Liver (tissue), 8 donors: ENCODE measurements at regions not wholly inside any gene's neighbourhood (a gene's known extent, or its start where the extent isn't known, plus 50 kb on each side); places are given as distances from the start of the nearest gene placed in this dataset.

ENCODE experiments used
- DNase-seq: peaks from one replicate; pipeline ENCODE4 v3.0.0-alpha.2; 2017; ENCODE audit warnings: low spot score
- H3K27ac ChIP-seq, 2 donors: one replicate each; pipeline ENCODE4 v1.7.0; 2013; ENCODE audit warnings: inconsistent platforms in 2 of 2, low read length in 2 of 2, control low read depth in 1 of 2, low read depth in 1 of 2, mild to moderate bottlenecking in 1 of 2
- H3K27me3 ChIP-seq, 4 donors: one replicate each; pipeline versions ENCODE4 v1.6.1 to v1.7.0; 2013; ENCODE audit warnings: low read length in 3 of 4, inconsistent platforms in 1 of 4, mild to moderate bottlenecking in 1 of 4, moderate library complexity in 1 of 4; ENCODE audit not compliant: control insufficient read depth in 4 of 4, insufficient read depth in 4 of 4
- H3K36me3 ChIP-seq, 4 donors: one replicate each; pipeline versions ENCODE4 v1.6.1 to v1.7.0; 2013; ENCODE audit warnings: low read length in 3 of 4, mild to moderate bottlenecking in 3 of 4, low read depth in 1 of 4, moderate library complexity in 1 of 4; ENCODE audit not compliant: control insufficient read depth in 4 of 4, insufficient read depth in 3 of 4
- H3K4me1 ChIP-seq, 4 donors: one replicate each; pipeline versions ENCODE4 v1.6.1 to v1.7.0; 2013; ENCODE audit warnings: low read length in 3 of 4, mild to moderate bottlenecking in 3 of 4, moderate library complexity in 1 of 4; ENCODE audit not compliant: control insufficient read depth in 4 of 4, insufficient read depth in 4 of 4
- H3K4me3 ChIP-seq, 3 donors: one replicate each; pipeline versions ENCODE4 v1.6.1 to v1.7.0; 2013; ENCODE audit warnings: low read length in 3 of 3, control low read depth in 1 of 3, low read depth in 1 of 3, mild to moderate bottlenecking in 1 of 3
- H3K9ac ChIP-seq, 2 donors: one replicate each; pipeline ENCODE4 v1.7.0; 2013; ENCODE audit warnings: low read length in 2 of 2, mild to moderate bottlenecking in 2 of 2, moderate library complexity in 2 of 2, control low read depth in 1 of 2, low read depth in 1 of 2
- H3K9me3 ChIP-seq, 4 donors: one replicate each; pipeline versions ENCODE4 v1.6.1 to v1.7.0; 2013; ENCODE audit warnings: low read length in 3 of 4; ENCODE audit not compliant: control insufficient read depth in 4 of 4
- ATF3 ChIP-seq: IDR thresholded peaks from 2 replicates; pipeline ENCODE4 v1.6.1; 2016; ENCODE audit warnings: antibody characterized with exemption
- CTCF ChIP-seq: fragments of 150-350 bp; IDR thresholded peaks from 2 replicates; pipeline ENCODE4 v1.5.1; 2017; ENCODE audit warnings: improper control_type of control experiment, low read depth, low read length; ENCODE audit not compliant: missing input control
- FOXA1 ChIP-seq: IDR thresholded peaks from 2 replicates; pipeline ENCODE4 v1.6.1; 2016; ENCODE audit warnings: antibody characterized with exemption
- FOXA2 ChIP-seq: IDR thresholded peaks from 2 replicates; pipeline ENCODE4 v1.6.1; 2016; ENCODE audit warnings: antibody characterized with exemption
- HNF4A ChIP-seq, 2 donors: conservative IDR thresholded peaks; 2 replicates each; pipeline ENCODE4 v1.6.1; 2016; ENCODE audit warnings: antibody characterized with exemption in 2 of 2, mild to moderate bottlenecking in 2 of 2
- HNF4G ChIP-seq: IDR thresholded peaks from 2 replicates; pipeline ENCODE4 v1.6.1; 2016; ENCODE audit warnings: antibody characterized with exemption
- JUND ChIP-seq, 2 donors: IDR thresholded peaks; 2 replicates each; pipeline ENCODE4 v1.6.1; 2016; ENCODE audit warnings: antibody characterized with exemption in 2 of 2
- RAD21 ChIP-seq, 2 donors: IDR thresholded peaks; 2 replicates each; pipeline ENCODE4 v1.6.1; 2016; ENCODE audit warnings: antibody characterized with exemption in 2 of 2, mild to moderate bottlenecking in 2 of 2
- RXRA ChIP-seq, 2 donors: IDR thresholded peaks; 2 replicates each; pipeline ENCODE4 v1.6.1; 2017 to 2018; ENCODE audit warnings: antibody characterized with exemption in 2 of 2, mild to moderate bottlenecking in 1 of 2
- SP1 ChIP-seq: IDR thresholded peaks from 2 replicates; pipeline ENCODE4 v1.6.1; 2018; ENCODE audit warnings: antibody characterized with exemption, mild to moderate bottlenecking
- TAF1 ChIP-seq: conservative IDR thresholded peaks from 2 replicates; pipeline ENCODE4 v1.6.1; 2016; ENCODE audit warnings: antibody characterized with exemption, mild to moderate bottlenecking
- YY1 ChIP-seq: IDR thresholded peaks from 2 replicates; pipeline ENCODE4 v1.6.1; 2016; ENCODE audit warnings: antibody characterized with exemption, mild to moderate bottlenecking
- ZBTB33 ChIP-seq: IDR thresholded peaks from 2 replicates; pipeline ENCODE4 v1.6.1; 2016; ENCODE audit warnings: antibody characterized with exemption
- WGBS: extraction: QIAGEN DNeasy Blood & Tissue Kit; methylation state at CpG from one replicate; pipeline ENCODE4 v1.1.7; 2013; 5-methylcytosine and 5-hydroxymethylcytosine counted together
- TF ChIP-seq, protein P1 (sequence below): IDR thresholded peaks from 2 replicates; pipeline ENCODE4 v1.6.1; 2016; ENCODE audit warnings: antibody characterized with exemption
- donor health status: healthy.
- donor health status: healthy.
- donor health status: healthy.
- donor health status: healthy.
- donor health status: healthy.

GRCh38 chr1:207218512-207219362, 102.7 kb upstream of the CD55 start:
- Histone ChIP-seq H3K27me3 (no peaks in the 10 kb centered on the region), H3K4me1 (peaks cover 0 to 3% (median 0%) of the 10 kb centered on the region in 4 donors), H3K9ac (no peak overlapping the region), H3K4me3 (no peak overlapping the region), H3K9me3 (peaks cover 0 to 3% (median under 1%) of the 10 kb centered on the region in 4 donors), H3K36me3 (no peaks in the 10 kb centered on the region), H3K27ac (no peak overlapping the region)
- TF ChIP-seq JUND (IDR thresholded peaks at IDR 0.05) = no peak
- no peak for TF ChIP-seq HNF4G
- TF ChIP-seq FOXA2 = no peak
- TF ChIP-seq RAD21 (IDR thresholded peaks at IDR 0.05) = no peak
- no peak for TF ChIP-seq YY1
- TF ChIP-seq HNF4A (conservative IDR thresholded peaks at IDR 0.05) = no peak
- TF ChIP-seq ATF3 = no peak
- TF ChIP-seq ZBTB33 = no peak
- TF ChIP-seq RXRA (IDR thresholded peaks at IDR 0.05) = no peak
- WGBS = 78% methylated on average over 6 of the region's 6 CpGs
- no peak for DNase-seq

- H3K9ac ChIP-seq = no peak overlapping the region
- no peaks in the 10 kb centered on the region for H3K9me3 ChIP-seq
- TF ChIP-seq HNF4G (no peak), SP1 (no peak), ATF3 (no peak)
- H3K4me1 ChIP-seq = peaks cover 0 to 3% (median 0%) of the 10 kb centered on the region in 4 donors
- H3K27ac ChIP-seq = no peak overlapping the region
- H3K27me3 ChIP-seq = no peaks in the 10 kb centered on the region
- WGBS = 86% methylated on average over 24 of the region's 24 CpGs
- no peak for DNase-seq
- H3K36me3 ChIP-seq = no peaks in the 10 kb centered on the region
- H3K4me3 ChIP-seq = no peak overlapping the region
Observed at GRCh38 chr1:207219979-207220889, 101.2 kb upstream of the CD55 start.

- H3K27ac ChIP-seq = no peak overlapping the region
- H3K4me1 ChIP-seq = peaks cover 0 to 3% (median 0%) of the 10 kb centered on the region in 4 donors
- H3K9me3 ChIP-seq = no peaks in the 10 kb centered on the region
- H3K36me3 ChIP-seq = no peaks in the 10 kb centered on the region
- H3K27me3 ChIP-seq = no peaks in the 10 kb centered on the region
- no peak overlapping the region for H3K4me3 ChIP-seq
- no peak overlapping the region for H3K9ac ChIP-seq
- no peak for DNase-seq
- TF ChIP-seq YY1 (no peak), CTCF (no peak), FOXA1 (no peak), RXRA (IDR thresholded peaks at IDR 0.05) (no peak), TAF1 (no peak), SP1 (no peak), HNF4A (conservative IDR thresholded peaks at IDR 0.05) (no peak)
- TF ChIP-seq, protein P1, sequence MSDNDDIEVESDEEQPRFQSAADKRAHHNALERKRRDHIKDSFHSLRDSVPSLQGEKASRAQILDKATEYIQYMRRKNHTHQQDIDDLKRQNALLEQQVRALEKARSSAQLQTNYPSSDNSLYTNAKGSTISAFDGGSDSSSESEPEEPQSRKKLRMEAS = no peak
Observed at GRCh38 chr1:207221934-207222351, 99.5 kb upstream of the CD55 start.
